Calu3 (cell line): ENCODE measurements at regions not wholly inside any gene's neighbourhood (a gene's known extent, or its start where the extent isn't known, plus 50 kb on each side); places are given as distances from the start of the nearest gene placed in this dataset.

Experiments
- BruUV-seq: library from RNA; stranded (reverse); fragments of 400-500 nt; replicated peaks from 2 replicates; lab custom pipeline; 2021; lab: Mats Ljungman, UMichigan
- CTCF ChIA-PET: fragments of 300-600 bp; sonication (Branson Sonifier 250); formaldehyde crosslinking; loops from one replicate; lab custom pipeline; 2022; ENCODE audit warnings: antibody characterized with exemption; lab: Charles Lee
- DNase-seq: peaks from one replicate; pipeline ENCODE4 v3.0.0; 2022
- H3K27ac Mint-ChIP-seq: one replicate; pipeline ENCODE4 v1.8.0; 2022; ENCODE audit warnings: mixed read lengths; ENCODE audit not compliant: unreplicated experiment
- H3K27me3 Mint-ChIP-seq: one replicate; pipeline ENCODE4 v1.8.0; 2022; ENCODE audit warnings: mixed read lengths; ENCODE audit not compliant: unreplicated experiment
- H3K36me3 Mint-ChIP-seq: one replicate; pipeline ENCODE4 v1.8.0; 2022; ENCODE audit warnings: mild to moderate bottlenecking, moderate library complexity, mixed read lengths; ENCODE audit not compliant: insufficient read depth, unreplicated experiment
- H3K4me1 Mint-ChIP-seq: one replicate; pipeline ENCODE4 v1.8.0; 2022; ENCODE audit warnings: mild to moderate bottlenecking, low read depth, mixed read lengths; ENCODE audit not compliant: unreplicated experiment
- H3K4me3 Mint-ChIP-seq: one replicate; pipeline ENCODE4 v1.8.0; 2022; ENCODE audit warnings: mild to moderate bottlenecking, low read depth, moderate library complexity, mixed read lengths; ENCODE audit not compliant: unreplicated experiment
- H3K9me3 Mint-ChIP-seq: one replicate; pipeline ENCODE4 v1.8.0; 2022; ENCODE audit warnings: low read depth, mixed read lengths; ENCODE audit not compliant: unreplicated experiment
- CTCF ChIP-seq: fragments of 200-600 bp; IDR thresholded peaks from one replicate; pipeline ENCODE4 v1.8.0; 2022; ENCODE audit warnings: antibody characterized with exemption; ENCODE audit not compliant: unreplicated experiment
- intact Hi-C: fragments of 100-400 bp; cut with micrococcal nuclease; formaldehyde crosslinking; loops from one replicate; pipeline ENCODE4 v1.10.0; 2022; ENCODE audit not compliant: unreplicated experiment

GRCh38 chr20:59458645-59459044, 145.7 kb upstream of the PHACTR3 start:
- no peak for DNase-seq
- BruUV-seq: no TSS peak
- H3K9me3 Mint-ChIP-seq: no peaks in the 10 kb centered on the region
- no peak for TF ChIP-seq CTCF
- H3K27ac Mint-ChIP-seq: no peak overlapping the region
- peaks cover 100% of the 10 kb centered on the region for H3K27me3 Mint-ChIP-seq
- no peak overlapping the region for H3K4me3 Mint-ChIP-seq
- no peaks in the 10 kb centered on the region for H3K36me3 Mint-ChIP-seq
- intact Hi-C loops: loop anchor here (5.0 kb wide), 2 partner anchors 236 to 586 kb away; no protein-coding TSS in a partner anchor
- H3K4me1 Mint-ChIP-seq: no peaks in the 10 kb centered on the region
- CTCF ChIA-PET: no interaction called here

GRCh38 chr20:59459586-59459985, 144.8 kb upstream of the PHACTR3 start:
- no peaks in the 10 kb centered on the region for H3K9me3 Mint-ChIP-seq
- H3K27me3 Mint-ChIP-seq: peaks cover 100% of the 10 kb centered on the region
- no TSS peak for BruUV-seq
- H3K4me3 Mint-ChIP-seq: no peak overlapping the region
- no peak for TF ChIP-seq CTCF
- no peaks in the 10 kb centered on the region for H3K36me3 Mint-ChIP-seq
- H3K4me1 Mint-ChIP-seq: no peaks in the 10 kb centered on the region
- no peak for DNase-seq
- CTCF ChIA-PET: interaction anchor here (1.4 kb wide), 1 partner anchor 22 kb away, joined by 3 read pairs; no protein-coding TSS in a partner anchor
- no peak overlapping the region for H3K27ac Mint-ChIP-seq
- intact Hi-C loops: loop anchor here (5.0 kb wide), 2 partner anchors 237 to 587 kb away; no protein-coding TSS in a partner anchor

- BruUV-seq: no TSS peak
- intact Hi-C loops: no loop called here
- DNase-seq: no peak
- Mint-ChIP-seq H3K27me3 (peaks cover 100% of the 10 kb centered on the region), H3K4me1 (no peaks in the 10 kb centered on the region), H3K36me3 (no peaks in the 10 kb centered on the region), H3K4me3 (no peak overlapping the region), H3K9me3 (no peaks in the 10 kb centered on the region), H3K27ac (no peak overlapping the region)
- CTCF ChIA-PET: interaction anchor here (1.4 kb wide), 1 partner anchor 21 kb away, joined by 3 read pairs; no protein-coding TSS in a partner anchor
- TF ChIP-seq CTCF: no peak
Observed at GRCh38 chr20:59460352-59460751, 144.0 kb upstream of the PHACTR3 start.

- H3K4me1 Mint-ChIP-seq: no peaks in the 10 kb centered on the region
- no peaks in the 10 kb centered on the region for H3K36me3 Mint-ChIP-seq
- peaks cover 100% of the 10 kb centered on the region for H3K27me3 Mint-ChIP-seq
- H3K27ac Mint-ChIP-seq: no peak overlapping the region
- no peaks in the 10 kb centered on the region for H3K9me3 Mint-ChIP-seq
- DNase-seq: no peak
- CTCF ChIA-PET: no interaction called here
- intact Hi-C loops: no loop called here
- H3K4me3 Mint-ChIP-seq: no peak overlapping the region
- BruUV-seq: no TSS peak
- no peak for TF ChIP-seq CTCF
Observed at GRCh38 chr20:59461526-59461925, 142.8 kb upstream of the PHACTR3 start.
